B cell (primary cell): ENCODE measurements at regions not wholly inside any gene's neighbourhood (a gene's known extent, or its start where the extent isn't known, plus 50 kb on each side); places are given as distances from the start of the nearest gene placed in this dataset.

Source experiments
- CTCF ChIP-seq: fragments of 200-600 bp; IDR thresholded peaks from one replicate; pipeline ENCODE4 v1.8.0; 2022; ENCODE audit warnings: antibody characterized with exemption, mild to moderate bottlenecking
- EZH2 ChIP-seq: IDR thresholded peaks from 2 replicates; pipeline ENCODE4 v1.6.1; 2012; ENCODE audit warnings: borderline replicate concordance, low read depth, mild to moderate bottlenecking, moderate library complexity, low read length; ENCODE audit not compliant: insufficient read depth, poor library complexity, severe bottlenecking

GRCh38 chr2:128558441-128558840 is 239.8 kb upstream of the HS6ST1 start:
- TF ChIP-seq EZH2 (no peak), CTCF (no peak)
